EH (cell line): ENCODE measurements at regions not wholly inside any gene's neighbourhood (a gene's known extent, or its start where the extent isn't known, plus 50 kb on each side); places are given as distances from the start of the nearest gene placed in this dataset.

Source experiments
- DNase-seq: peaks from one replicate; pipeline ENCODE4 v3.0.0-alpha.2; 2015; ENCODE audit warnings: low read depth

GRCh38 chr17:77474292-77474988 lies 333.7 kb downstream of the SEC14L1 start:
- DNase-seq: peak; percentile 65

DNA sequence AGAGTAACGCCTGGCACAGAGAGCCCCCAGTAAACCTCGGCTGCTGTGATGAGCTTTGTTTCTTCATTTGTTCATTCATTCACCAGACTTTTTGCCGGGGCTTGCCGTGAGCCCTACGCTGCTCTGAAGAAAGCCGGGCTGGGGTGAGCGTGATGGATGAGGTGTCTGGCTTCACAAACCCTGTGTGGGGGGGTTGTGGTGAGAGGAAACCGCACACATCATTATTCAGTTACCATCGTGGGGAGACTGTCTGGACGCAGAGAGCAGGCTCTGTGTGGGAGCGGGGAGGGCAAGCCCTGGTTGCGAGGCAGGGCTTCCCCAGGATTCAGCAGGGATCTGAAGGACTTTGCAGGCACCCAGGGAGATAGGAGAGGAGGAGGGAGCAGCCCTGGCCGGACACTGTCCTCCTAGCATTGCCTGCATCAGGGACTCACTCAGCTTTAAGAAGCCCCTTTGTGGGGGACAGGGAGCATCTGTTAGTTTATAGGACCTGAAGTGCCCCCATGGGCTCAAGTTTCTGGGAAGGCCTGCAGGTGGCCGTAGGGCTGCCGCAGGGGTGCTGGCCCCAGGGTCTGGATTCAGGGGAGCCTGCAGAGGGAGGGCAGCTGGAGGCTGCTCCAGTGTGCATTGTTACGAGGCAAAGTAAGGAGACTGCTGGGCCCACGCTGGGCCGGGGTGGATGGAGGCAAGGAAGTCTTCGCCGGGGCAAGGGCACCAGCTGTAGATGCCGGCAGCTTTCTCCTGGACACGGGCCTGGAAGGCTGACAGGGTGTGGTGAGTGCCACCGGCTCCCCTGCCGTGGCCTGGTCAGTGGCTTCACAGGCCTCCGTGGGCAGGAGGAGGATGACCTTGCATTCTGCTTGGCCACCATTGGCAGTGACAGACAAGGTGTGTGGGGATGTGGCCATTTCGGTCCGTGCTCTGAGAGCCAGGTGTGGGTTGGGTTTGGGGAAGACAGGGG lies 334.5 kb downstream of the SEC14L1 start:
- DNase-seq: peak; percentile 87

- DNase-seq: no peak
Measured at GRCh38 chr17:77476006-77476405, 335.2 kb downstream of the SEC14L1 start.

- no peak for DNase-seq
Measured at GRCh38 chr17:77476498-77476897, 335.7 kb downstream of the SEC14L1 start.

GRCh38 chr17:77476931-77477805 lies 336.4 kb downstream of the SEC14L1 start:
- peak; percentile 100 for DNase-seq

- DNase-seq: peak; percentile 23
Measured at GRCh38 chr17:77478281-77478680, 337.5 kb downstream of the SEC14L1 start.

DNA sequence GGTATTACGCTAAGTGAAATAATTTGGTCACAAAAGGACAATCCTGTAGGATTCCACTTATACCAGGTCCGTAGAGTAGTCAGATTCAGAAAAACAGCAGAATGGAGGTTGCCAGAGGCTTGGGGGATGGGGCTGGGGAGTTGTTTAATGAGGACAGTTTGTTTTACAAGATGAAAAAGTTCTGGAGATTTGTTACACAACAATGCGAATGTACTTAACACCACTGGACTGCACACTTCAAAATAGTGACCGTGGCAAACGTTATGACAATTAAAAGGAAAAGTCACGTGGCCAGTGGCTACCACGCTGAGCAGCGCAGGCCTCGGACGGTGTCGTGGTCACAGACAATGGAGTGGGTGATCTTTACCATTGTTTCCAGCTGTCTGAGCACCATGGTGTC lies 338.1 kb downstream of the SEC14L1 start:
- DNase-seq: no peak

GRCh38 chr17:77479372-77480198 lies 338.8 kb downstream of the SEC14L1 start:
- DNase-seq: peak; percentile 42

GRCh38 chr17:77480199-77480508 lies 339.4 kb downstream of the SEC14L1 start:
- DNase-seq: no peak

GRCh38 chr17:77480509-77481215 lies 339.9 kb downstream of the SEC14L1 start:
- no peak for DNase-seq

DNA sequence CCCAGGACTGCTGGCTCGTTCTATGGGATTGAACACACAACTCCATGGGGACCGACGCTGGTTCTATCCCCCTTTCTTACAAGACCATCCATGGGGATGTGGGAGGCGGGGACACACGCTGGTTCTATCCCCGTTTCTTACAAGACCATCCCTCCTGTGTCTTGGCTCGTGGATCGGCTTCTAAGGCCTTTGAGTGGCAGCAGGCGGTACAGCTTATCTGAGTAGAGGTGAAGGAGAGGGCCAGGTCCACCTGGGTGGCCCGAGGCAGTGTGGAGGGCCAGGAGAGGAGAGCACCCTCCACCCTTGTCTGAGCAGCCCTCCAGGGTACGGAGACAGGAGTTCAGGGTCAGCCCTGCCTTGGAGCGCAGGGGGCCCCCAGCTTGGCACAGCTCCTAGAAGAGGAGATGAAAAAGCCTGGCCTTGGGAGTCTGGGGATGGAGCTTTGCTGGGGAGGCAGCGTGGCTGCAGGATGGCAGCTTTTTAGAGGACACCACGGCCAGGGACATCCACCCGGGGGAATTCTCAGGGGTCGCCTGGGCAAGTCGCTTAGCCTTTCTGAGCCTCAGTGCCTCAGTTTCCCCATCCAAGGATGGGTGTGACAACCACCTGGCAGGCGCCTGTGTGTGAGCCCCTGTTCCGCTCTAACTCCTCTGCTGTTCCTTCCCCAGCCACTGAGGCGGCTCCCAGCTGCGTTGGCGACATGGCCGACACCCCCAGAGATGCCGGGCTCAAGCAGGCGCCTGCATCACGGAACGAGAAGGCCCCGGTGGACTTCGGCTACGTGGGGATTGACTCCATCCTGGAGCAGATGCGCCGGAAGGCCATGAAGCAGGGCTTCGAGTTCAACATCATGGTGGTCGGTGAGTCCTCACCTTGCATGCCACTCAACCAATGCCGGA lies 341.0 kb downstream of the SEC14L1 start:
- DNase-seq: no peak

DNA sequence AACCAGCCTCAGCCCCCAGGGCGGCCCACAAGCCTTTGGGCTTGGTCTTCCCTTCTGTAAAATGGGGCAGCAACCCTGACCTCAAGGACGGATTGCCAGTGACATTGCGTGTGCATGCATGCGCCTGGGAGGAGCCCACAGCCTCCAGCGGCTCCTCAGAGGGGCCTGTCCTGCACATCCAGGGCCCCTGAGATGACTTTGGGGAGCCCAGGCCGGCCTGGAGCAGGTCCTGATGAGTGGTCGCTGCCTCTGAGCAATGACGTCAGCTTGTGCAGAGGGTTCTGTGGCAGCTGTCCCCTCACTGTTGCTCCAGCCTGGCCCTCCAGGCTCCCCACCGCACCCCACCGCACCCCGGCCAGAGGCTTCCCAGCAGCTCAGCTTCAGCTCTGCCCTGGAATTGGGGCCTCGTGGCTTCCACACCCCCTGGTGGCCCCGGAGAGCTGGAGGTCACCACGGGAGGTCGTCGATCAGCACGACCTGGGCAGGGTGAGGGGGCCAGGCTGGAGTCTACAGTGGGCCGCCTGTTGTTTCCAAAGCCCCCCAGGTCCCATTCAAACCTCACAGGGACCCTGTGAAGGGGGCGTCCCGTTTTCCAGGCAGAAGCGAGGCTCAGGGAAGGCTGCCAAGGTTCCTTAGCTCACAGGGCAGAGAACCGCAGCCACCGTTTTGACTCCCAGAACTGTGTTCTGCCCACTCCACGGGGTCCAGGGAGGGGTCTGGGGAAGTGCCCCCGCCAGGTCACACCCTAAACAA lies 341.8 kb downstream of the SEC14L1 start:
- DNase-seq: no peak

DNA sequence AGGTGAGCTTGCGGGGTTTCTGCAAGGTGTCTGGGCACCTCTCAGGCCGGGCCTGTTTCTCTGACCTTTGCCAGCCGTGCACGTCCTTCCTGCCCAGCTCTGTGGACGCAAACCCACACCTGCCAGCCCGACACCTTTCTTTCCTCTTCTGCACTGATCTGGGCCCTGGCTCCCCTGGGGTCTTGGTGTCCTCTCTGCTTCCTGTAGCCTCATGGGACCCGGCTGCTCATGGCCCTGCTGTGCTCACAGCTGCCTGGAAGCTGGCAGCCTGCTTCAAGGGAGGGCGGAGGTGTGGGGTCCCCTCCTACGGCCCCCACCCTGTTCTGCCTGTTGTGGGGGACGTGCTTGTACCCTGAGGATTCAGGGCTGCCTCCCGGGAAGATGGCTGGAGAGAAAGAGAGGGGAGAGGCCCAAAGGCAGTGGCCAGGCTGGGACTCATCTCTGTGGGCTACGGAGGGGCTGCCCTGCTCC lies 342.4 kb downstream of the SEC14L1 start:
- DNase-seq: no peak

DNA sequence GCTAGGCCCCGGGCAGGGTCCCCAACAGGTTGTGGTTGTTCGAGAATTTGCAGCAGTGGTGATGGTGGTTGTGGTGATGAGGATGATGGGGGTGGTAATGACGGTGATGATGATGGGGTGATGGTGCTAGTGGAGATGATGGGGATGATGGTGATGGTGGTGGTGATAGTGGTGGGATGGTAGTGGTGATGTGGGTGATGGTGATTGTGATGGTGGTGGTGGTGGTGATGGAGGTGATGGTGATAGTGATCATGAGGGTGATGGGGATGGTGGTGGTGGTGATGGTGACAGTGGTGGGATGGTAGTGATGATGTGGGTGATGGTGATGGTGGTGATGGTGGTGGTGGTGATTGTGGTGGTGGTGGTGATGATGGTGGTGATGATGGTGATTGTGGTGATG lies 343.3 kb downstream of the SEC14L1 start:
- DNase-seq: no peak

DNA sequence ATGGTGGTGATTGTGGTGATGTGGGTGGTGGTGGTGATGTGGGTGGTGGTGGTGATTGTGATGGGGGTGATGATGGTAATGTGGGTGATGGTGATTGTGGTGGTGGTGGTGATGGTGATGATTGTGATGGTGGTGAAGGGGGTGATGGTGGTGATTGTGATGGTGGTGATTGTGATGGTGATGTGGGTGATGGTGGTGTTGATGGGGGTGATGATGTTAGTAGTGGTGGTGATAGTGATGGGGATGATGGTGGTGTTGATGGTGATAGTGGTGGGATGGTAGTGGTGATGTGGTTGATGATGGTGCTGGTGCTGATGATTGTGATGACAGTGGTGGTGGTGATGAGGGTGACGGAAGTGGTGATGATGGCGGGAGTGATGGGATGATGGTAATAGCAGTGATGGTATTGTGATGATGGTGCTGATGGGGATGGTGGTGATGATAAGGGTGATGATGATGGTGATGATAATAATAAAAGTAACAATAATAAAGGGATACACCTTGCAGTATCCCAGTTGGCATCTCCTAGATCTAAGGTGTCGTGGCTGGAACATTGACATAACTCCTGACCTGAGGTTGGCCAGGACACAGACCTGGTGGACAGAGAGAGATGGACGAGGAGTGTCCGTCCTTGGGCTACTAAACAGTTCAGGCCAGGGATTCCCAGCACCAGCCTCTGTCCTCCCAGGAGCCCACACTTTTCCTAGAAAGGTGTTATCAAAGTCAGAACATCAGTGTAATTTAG lies 344.5 kb downstream of the SEC14L1 start:
- no peak for DNase-seq

GRCh38 chr17:77487211-77487629 lies 346.5 kb downstream of the SEC14L1 start:
- no peak for DNase-seq

DNA sequence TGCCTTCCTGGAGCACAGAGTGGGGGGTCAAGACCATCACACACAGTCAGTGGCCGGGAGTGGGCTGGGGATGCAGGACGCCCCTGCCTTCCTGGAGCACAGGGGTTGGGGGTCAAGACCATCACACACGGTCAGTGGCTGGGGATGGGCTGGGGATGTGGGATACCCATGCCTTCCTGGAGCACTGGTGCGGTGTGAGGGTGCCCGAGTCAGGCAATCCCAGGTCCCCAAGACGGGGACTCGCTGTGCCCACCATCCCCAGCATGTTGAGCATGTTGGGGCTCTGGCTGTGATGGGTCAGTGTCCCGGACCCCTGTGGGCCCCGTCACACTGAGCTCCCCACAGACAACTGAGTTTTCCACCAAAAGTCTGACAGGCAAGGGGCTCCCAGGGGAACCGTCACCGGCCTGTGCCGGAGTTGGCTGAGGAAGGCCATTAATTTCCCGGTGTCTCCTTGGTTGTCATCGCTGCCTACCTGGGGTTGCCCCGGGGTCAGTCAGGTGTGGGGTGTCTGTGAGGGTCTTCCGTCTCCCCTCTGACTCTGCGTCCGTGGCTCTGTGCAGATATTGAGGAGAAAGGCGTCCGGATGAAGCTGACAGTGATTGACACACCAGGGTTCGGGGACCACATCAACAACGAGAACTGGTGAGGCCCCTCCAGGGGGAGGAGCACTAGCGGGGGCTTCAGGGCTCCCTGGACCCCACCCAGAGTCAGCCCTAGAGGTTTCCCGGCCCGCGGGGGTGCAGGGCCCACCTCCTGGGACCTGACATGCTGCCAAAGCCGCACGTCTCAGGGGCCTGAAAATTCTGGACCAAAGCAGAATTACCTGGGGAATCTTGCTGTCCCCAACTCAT lies 347.1 kb downstream of the SEC14L1 start:
- DNase-seq: no peak
